H9 (cell line): ENCODE measurements at regions not wholly inside any gene's neighbourhood (a gene's known extent, or its start where the extent isn't known, plus 50 kb on each side); places are given as distances from the start of the nearest gene placed in this dataset.

Experiments
- DNase-seq: peaks from one replicate; pipeline ENCODE4 v3.0.0-alpha.2; 2017
- H2AFZ ChIP-seq: one replicate; pipeline ENCODE4 v1.6.1; 2013; ENCODE audit warnings: mild to moderate bottlenecking, low read length, control low read depth, moderate library complexity
- H2AK5ac ChIP-seq: 2 replicates; pipeline ENCODE4 v1.6.1; 2013; ENCODE audit warnings: low read length, control low read depth, mixed read lengths; ENCODE audit not compliant: insufficient read length
- H2BK120ac ChIP-seq: one replicate; pipeline ENCODE4 v1.6.1; 2013; ENCODE audit warnings: low read depth, mild to moderate bottlenecking, low read length, control low read depth, inconsistent platforms; ENCODE audit not compliant: poor library complexity, severe bottlenecking
- H2BK12ac ChIP-seq: 2 replicates; pipeline ENCODE4 v1.6.1; 2013; ENCODE audit warnings: low read length, control low read depth, mixed read lengths, low read depth; ENCODE audit not compliant: insufficient read length
- H2BK15ac ChIP-seq: 2 replicates; pipeline ENCODE4 v1.6.1; 2013; ENCODE audit warnings: low read depth, low read length, control low read depth
- H2BK20ac ChIP-seq: one replicate; pipeline ENCODE4 v1.6.1; 2013; ENCODE audit warnings: low read depth, mild to moderate bottlenecking, low read length, control low read depth, inconsistent platforms; ENCODE audit not compliant: poor library complexity, severe bottlenecking
- H2BK5ac ChIP-seq: 2 replicates; pipeline ENCODE4 v1.6.1; 2013; ENCODE audit warnings: low read length, control low read depth, mixed read lengths; ENCODE audit not compliant: insufficient read length
- H3K14ac ChIP-seq: 2 replicates; pipeline ENCODE4 v1.6.1; 2013; ENCODE audit warnings: low read length, control low read depth; ENCODE audit not compliant: insufficient read depth
- H3K18ac ChIP-seq: 2 replicates; pipeline ENCODE4 v1.6.1; 2013; ENCODE audit warnings: low read depth, mild to moderate bottlenecking, mixed read lengths, low read length, control low read depth; ENCODE audit not compliant: insufficient read length
- H3K23ac ChIP-seq: 2 replicates; pipeline ENCODE4 v1.6.1; 2013; ENCODE audit warnings: low read length, control low read depth, mixed read lengths, low read depth; ENCODE audit not compliant: insufficient read length
- H3K23me2 ChIP-seq: 2 replicates; pipeline ENCODE4 v1.6.1; 2013; ENCODE audit warnings: low read depth, mild to moderate bottlenecking, mixed read lengths, low read length, control low read depth; ENCODE audit not compliant: insufficient read length, poor library complexity, severe bottlenecking
- H3K27ac ChIP-seq: 2 replicates; pipeline ENCODE4 v1.5.1; 2013; ENCODE audit warnings: low read length, control low read depth, mixed read lengths, low read depth; ENCODE audit not compliant: insufficient read length
- H3K27me3 ChIP-seq: 2 replicates; pipeline ENCODE4 v1.6.1; 2013; ENCODE audit warnings: low read length, control low read depth, inconsistent platforms; ENCODE audit not compliant: insufficient read depth
- H3K4ac ChIP-seq: 2 replicates; pipeline ENCODE4 v1.6.1; 2013; ENCODE audit warnings: low read depth, mild to moderate bottlenecking, control low read depth, inconsistent platforms, low read length, moderate library complexity
- H3K4me1 ChIP-seq: 2 replicates; pipeline ENCODE4 v1.6.1; 2013; ENCODE audit warnings: low read length, control low read depth, inconsistent platforms; ENCODE audit not compliant: insufficient read depth
- H3K4me2 ChIP-seq: 2 replicates; pipeline ENCODE4 v1.6.1; 2013; ENCODE audit warnings: low read length, control low read depth, mixed read lengths; ENCODE audit not compliant: insufficient read length, insufficient read depth
- H3K56ac ChIP-seq: 2 replicates; pipeline ENCODE4 v1.6.1; 2013; ENCODE audit warnings: low read depth, mild to moderate bottlenecking, mixed read lengths, low read length, control low read depth; ENCODE audit not compliant: insufficient read length
- H3K79me1 ChIP-seq: 2 replicates; pipeline ENCODE4 v1.6.1; 2013; ENCODE audit warnings: low read depth, mild to moderate bottlenecking, moderate library complexity, low read length, control low read depth, inconsistent platforms; ENCODE audit not compliant: insufficient read depth, poor library complexity, severe bottlenecking
- H3K79me2 ChIP-seq: 2 replicates; pipeline ENCODE4 v1.6.1; 2013; ENCODE audit warnings: low read length, control low read depth, inconsistent platforms; ENCODE audit not compliant: insufficient read depth
- H3K9ac ChIP-seq: 2 replicates; pipeline ENCODE4 v1.6.1; 2013; ENCODE audit warnings: low read length, control low read depth, mixed read lengths; ENCODE audit not compliant: insufficient read length; ENCODE audit errors: extremely low read depth
- H3K9me3 ChIP-seq: one replicate; pipeline ENCODE4 v1.6.1; 2013; ENCODE audit warnings: low read depth, low read length, inconsistent platforms; ENCODE audit not compliant: control insufficient read depth
- H3T11ph ChIP-seq: one replicate; pipeline ENCODE4 v1.6.1; 2013; ENCODE audit warnings: mild to moderate bottlenecking, low read length, control low read depth, inconsistent platforms
- H4K20me1 ChIP-seq: one replicate; pipeline ENCODE4 v1.6.1; 2013; ENCODE audit not compliant: control insufficient read depth, insufficient read length, insufficient read depth
- H4K5ac ChIP-seq: 2 replicates; pipeline ENCODE4 v1.6.1; 2013; ENCODE audit warnings: low read depth, mild to moderate bottlenecking, mixed read lengths, low read length, control low read depth; ENCODE audit not compliant: insufficient read length
- H4K8ac ChIP-seq: replicated peaks from 2 replicates; pipeline ENCODE4 v1.6.1; 2013; ENCODE audit warnings: low read length, control low read depth, mixed read lengths, low read depth; ENCODE audit not compliant: insufficient read length
- H4K91ac ChIP-seq: 2 replicates; pipeline ENCODE4 v1.6.1; 2013; ENCODE audit warnings: low read depth, mild to moderate bottlenecking, moderate library complexity, mixed read lengths, low read length, control low read depth; ENCODE audit not compliant: insufficient read length
- H3K27ac Mint-ChIP-seq, 3 experiments: 2 replicates in 2 of 3; 3 replicates in 1 of 3; pipeline ENCODE4 v1.8.0; 2020 to 2021; ENCODE audit warnings: mixed read lengths in 3 of 3, mild to moderate bottlenecking in 1 of 3, moderate library complexity in 1 of 3
- H3K27me3 Mint-ChIP-seq: 2 replicates; pipeline ENCODE4 v1.8.0; 2021; ENCODE audit warnings: low read depth, mild to moderate bottlenecking, moderate library complexity, mixed read lengths
- H3K36me3 Mint-ChIP-seq, 3 experiments: 2 replicates in 2 of 3; 3 replicates in 1 of 3; pipeline ENCODE4 v1.8.0; 2020 to 2021; ENCODE audit warnings: low read depth in 3 of 3, mixed read lengths in 3 of 3; ENCODE audit not compliant: insufficient read depth in 1 of 3
- H3K4me1 Mint-ChIP-seq, 2 experiments: 2 replicates each; pipeline ENCODE4 v1.8.0; 2020; ENCODE audit warnings: mixed read lengths in 2 of 2
- H3K4me3 Mint-ChIP-seq, 2 experiments: 2 replicates in 1 of 2; 3 replicates in 1 of 2; pipeline ENCODE4 v1.8.0; 2020 to 2021; ENCODE audit warnings: mild to moderate bottlenecking in 2 of 2, mixed read lengths in 2 of 2, moderate library complexity in 1 of 2
- H3K9me3 Mint-ChIP-seq, 2 experiments: 2 replicates in 1 of 2; 3 replicates in 1 of 2; pipeline ENCODE4 v1.8.0; 2020; ENCODE audit warnings: mild to moderate bottlenecking in 2 of 2, mixed read lengths in 2 of 2, moderate library complexity in 1 of 2
- CTCF ChIP-seq: fragments of 200-600 bp; sonication (generic); conservative IDR thresholded peaks from 3 replicates; pipeline ENCODE4 v1.8.0; 2021; ENCODE audit warnings: antibody characterized with exemption, mild to moderate bottlenecking
- WGBS: extraction: QIAGEN DNeasy Blood & Tissue Kit; methylation state at CpG from one replicate; pipeline ENCODE4 v1.1.7; 2013; ENCODE audit warnings: missing lambda C conversion rate, low lambda C conversion rate, mixed read lengths; ENCODE audit not compliant: insufficient read length; ENCODE audit errors: extremely low coverage; 5-methylcytosine and 5-hydroxymethylcytosine counted together

- Histone ChIP-seq H4K8ac (no peak overlapping the region), H3T11ph (no peak overlapping the region), H3K14ac (no peak overlapping the region), H2BK12ac (no peak overlapping the region), H2BK15ac (no peak overlapping the region), H3K27ac (no peak overlapping the region), H2BK5ac (no peak overlapping the region), H3K79me2 (no peaks in the 10 kb centered on the region), H3K4me1 (no peaks in the 10 kb centered on the region; the same call in 1 of the 2 replicates), H2BK20ac (no peak overlapping the region), H3K27me3 (no peaks in the 10 kb centered on the region), H3K4me2 (no peak overlapping the region), H3K9ac (no peak overlapping the region), H2AK5ac (no peak overlapping the region), H3K18ac (no peak overlapping the region), H3K79me1 (no peaks in the 10 kb centered on the region), H3K23ac (no peak overlapping the region), H4K91ac (no peak overlapping the region), H3K56ac (no peak overlapping the region), H3K23me2 (no peaks in the 10 kb centered on the region), H4K20me1 (no peaks in the 10 kb centered on the region), H2AFZ (no peak overlapping the region), H2BK120ac (no peak overlapping the region), H3K4ac (no peak overlapping the region), H4K5ac (no peak overlapping the region), H3K9me3 (no peaks in the 10 kb centered on the region)
- Mint-ChIP-seq H3K36me3 (peaks cover 7 to 15% (median 8%) of the 10 kb centered on the region in 3 experiments), H3K4me3 (no peak overlapping the region), H3K27ac (no peak overlapping the region), H3K4me1 (peaks cover 19 to 26% of the 10 kb centered on the region in 2 experiments), H3K27me3 (no peaks in the 10 kb centered on the region), H3K9me3 (peaks cover 8 to 11% of the 10 kb centered on the region in 2 experiments)
- WGBS: no CpG with 5 or more reads among the region's 2 CpGs
- DNase-seq: no peak
- TF ChIP-seq CTCF: no peak
Measured at GRCh38 chr2:35741556-35741955, 614.0 kb upstream of the CRIM1 start.
